IMR-90 (cell line): ENCODE measurements at regions not wholly inside any gene's neighbourhood (a gene's known extent, or its start where the extent isn't known, plus 50 kb on each side); places are given as distances from the start of the nearest gene placed in this dataset.

Source experiments
- BHLHE40 ChIP-seq: fragments of 150-350 bp; IDR thresholded peaks from 2 replicates; pipeline ENCODE4 v1.6.1; 2016; ENCODE audit warnings: mild to moderate bottlenecking, low read depth, low read length
- MAFK ChIP-seq: IDR thresholded peaks from 2 replicates; pipeline ENCODE4 v1.6.1; 2012; ENCODE audit warnings: low read depth, low read length, improper control_type of control experiment
- POLR2A ChIP-seq: IDR thresholded peaks from 2 replicates; pipeline ENCODE4 v1.6.1; 2012; ENCODE audit warnings: mild to moderate bottlenecking, low read depth, low read length
- SMC3 ChIP-seq: fragments of 150-350 bp; IDR thresholded peaks from 2 replicates; pipeline ENCODE4 v1.6.1; 2016; ENCODE audit warnings: low read depth, mild to moderate bottlenecking, antibody characterized with exemption, low read length, moderate library complexity

- TF ChIP-seq SMC3 (no peak), MAFK (no peak), BHLHE40 (no peak), POLR2A (no peak)
Measured at GRCh38 chr5:45037927-45038326, 229.2 kb downstream of the MRPS30 start.
